Keratinocyte (primary cell): ENCODE measurements at regions not wholly inside any gene's neighbourhood (a gene's known extent, or its start where the extent isn't known, plus 50 kb on each side); places are given as distances from the start of the nearest gene placed in this dataset.

Experiments used
- EZH2 ChIP-seq: IDR thresholded peaks from one replicate; pipeline ENCODE4 v1.6.1; 2012; ENCODE audit warnings: inconsistent platforms, mild to moderate bottlenecking, low read length, moderate library complexity
- TF ChIP-seq, protein P1 (sequence below), 3 experiments: IDR thresholded peaks in 1 of 3; conservative IDR thresholded peaks in 1 of 3; optimal IDR thresholded peaks in 1 of 3; 2 replicates in 2 of 3; 3 replicates in 1 of 3; pipeline versions ENCODE3 to v1.5.1; 2011; ENCODE audit warnings: low read length in 3 of 3, mild to moderate bottlenecking in 3 of 3, moderate library complexity in 2 of 3, control low read depth in 1 of 3, inconsistent platforms in 1 of 3; ENCODE audit not compliant: insufficient read depth in 2 of 3; ENCODE audit errors: extremely low read depth in 1 of 3

DNA sequence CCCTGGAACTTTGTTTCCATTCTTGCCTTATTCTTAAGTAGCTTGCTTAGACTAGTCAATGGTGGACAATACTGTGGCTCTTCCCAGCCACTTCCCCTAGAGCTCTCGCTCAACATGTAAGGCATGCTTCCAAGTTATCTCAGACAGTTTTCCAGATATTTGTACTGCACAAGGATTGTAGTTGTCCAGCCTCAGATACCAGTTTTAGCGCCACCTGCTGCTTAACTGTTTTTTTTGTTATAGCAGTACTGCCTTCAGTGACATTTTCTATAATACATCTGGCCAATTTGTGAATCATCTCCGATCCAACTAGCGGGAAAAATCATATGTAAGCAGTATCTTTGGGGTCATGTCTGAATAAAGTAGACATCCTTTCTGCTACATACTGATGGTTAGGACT lies 346.7 kb upstream of the ADGRL4 start:
- TF ChIP-seq, protein P1, sequence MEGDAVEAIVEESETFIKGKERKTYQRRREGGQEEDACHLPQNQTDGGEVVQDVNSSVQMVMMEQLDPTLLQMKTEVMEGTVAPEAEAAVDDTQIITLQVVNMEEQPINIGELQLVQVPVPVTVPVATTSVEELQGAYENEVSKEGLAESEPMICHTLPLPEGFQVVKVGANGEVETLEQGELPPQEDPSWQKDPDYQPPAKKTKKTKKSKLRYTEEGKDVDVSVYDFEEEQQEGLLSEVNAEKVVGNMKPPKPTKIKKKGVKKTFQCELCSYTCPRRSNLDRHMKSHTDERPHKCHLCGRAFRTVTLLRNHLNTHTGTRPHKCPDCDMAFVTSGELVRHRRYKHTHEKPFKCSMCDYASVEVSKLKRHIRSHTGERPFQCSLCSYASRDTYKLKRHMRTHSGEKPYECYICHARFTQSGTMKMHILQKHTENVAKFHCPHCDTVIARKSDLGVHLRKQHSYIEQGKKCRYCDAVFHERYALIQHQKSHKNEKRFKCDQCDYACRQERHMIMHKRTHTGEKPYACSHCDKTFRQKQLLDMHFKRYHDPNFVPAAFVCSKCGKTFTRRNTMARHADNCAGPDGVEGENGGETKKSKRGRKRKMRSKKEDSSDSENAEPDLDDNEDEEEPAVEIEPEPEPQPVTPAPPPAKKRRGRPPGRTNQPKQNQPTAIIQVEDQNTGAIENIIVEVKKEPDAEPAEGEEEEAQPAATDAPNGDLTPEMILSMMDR (optimal IDR thresholded peaks at IDR 0.05 in 1 of 3, IDR thresholded peaks at IDR 0.05 in 1 of 3, conservative IDR thresholded peaks at IDR 0.05 in 1 of 3; ENCODE audit: extremely low read depth in 1 of 3, insufficient read depth in 2 of 3, low read length in 3 of 3): peak; percentile 24 to 42 (median 36)
- TF ChIP-seq EZH2: no peak
